NCI-H146 treated with DMSO at 0.1 percent for 48 hours (cell line): ENCODE measurements at regions not wholly inside any gene's neighbourhood (a gene's known extent, or its start where the extent isn't known, plus 50 kb on each side); places are given as distances from the start of the nearest gene placed in this dataset.

Source experiments
- DNase-seq: peaks from one replicate; lab custom pipeline; 2025; ENCODE audit not compliant: unreplicated experiment; lab: John Stamatoyannopoulos, UW

- DNase-seq, result peak; percentile 73
Observed at GRCh38 chr18:72692086-72692485, 147.9 kb upstream of the CBLN2 start.

- DNase-seq, result no peak
Observed at GRCh38 chr18:72687736-72688135, 143.6 kb upstream of the CBLN2 start.

- no peak for DNase-seq
Observed at GRCh38 chr18:72675394-72675793, 131.3 kb upstream of the CBLN2 start.

GRCh38 chr18:72674710-72675109 lies 130.6 kb upstream of the CBLN2 start:
- DNase-seq, result no peak

GRCh38 chr18:72673242-72673641 lies 129.1 kb upstream of the CBLN2 start:
- no peak for DNase-seq

- peak; percentile 43 for DNase-seq
Observed at GRCh38 chr18:72672364-72673184, 128.4 kb upstream of the CBLN2 start.

- DNase-seq, result no peak
Observed at GRCh38 chr18:72667932-72668331, 123.8 kb upstream of the CBLN2 start.

GRCh38 chr18:72652990-72653593 lies 109.0 kb upstream of the CBLN2 start:
- DNase-seq, result peak; percentile 39

GRCh38 chr18:72651033-72651432 lies 106.9 kb upstream of the CBLN2 start:
- DNase-seq, result no peak

- no peak for DNase-seq
Observed at GRCh38 chr18:72648481-72648960, 104.4 kb upstream of the CBLN2 start.

GRCh38 chr18:72648079-72648478 lies 103.9 kb upstream of the CBLN2 start:
- no peak for DNase-seq

- no peak for DNase-seq
Observed at GRCh38 chr18:72640557-72640956, 96.4 kb upstream of the CBLN2 start.

GRCh38 chr18:72638376-72638775 lies 94.2 kb upstream of the CBLN2 start:
- DNase-seq, result no peak

GRCh38 chr18:72637721-72638120 lies 93.6 kb upstream of the CBLN2 start:
- DNase-seq, result no peak

GRCh38 chr18:72637299-72637698 lies 93.2 kb upstream of the CBLN2 start:
- DNase-seq, result no peak

- DNase-seq, result no peak
Observed at GRCh38 chr18:72636611-72637010, 92.5 kb upstream of the CBLN2 start.

- DNase-seq, result no peak
Observed at GRCh38 chr18:72634500-72634899, 90.4 kb upstream of the CBLN2 start.

GRCh38 chr18:72630991-72631390 lies 86.8 kb upstream of the CBLN2 start:
- no peak for DNase-seq

GRCh38 chr18:72623444-72623843 lies 79.3 kb upstream of the CBLN2 start:
- DNase-seq, result no peak

GRCh38 chr18:72613534-72613930 lies 69.4 kb upstream of the CBLN2 start:
- no peak for DNase-seq

- DNase-seq, result no peak
Observed at GRCh38 chr18:72612894-72613533, 68.9 kb upstream of the CBLN2 start.

GRCh38 chr18:72605376-72605775 lies 61.2 kb upstream of the CBLN2 start:
- no peak for DNase-seq
